Right hindlimb (tissue), 1 donor: ENCODE measurements at regions not wholly inside any gene's neighbourhood (a gene's known extent, or its start where the extent isn't known, plus 50 kb on each side); places are given as distances from the start of the nearest gene placed in this dataset.
"Not testable (repeated sequence)": the region's sequence is repeated elsewhere in the genome, so short reads cannot be mapped to it uniquely, and the experiment has no call there.

ENCODE experiments used
- DNase-seq: peaks from one replicate; pipeline ENCODE4 v3.0.0-alpha.2; 2018

GRCh38 chr9:26664087-26664773, 228.4 kb downstream of the CAAP1 start:
- DNase-seq, result not testable (repeated sequence)

- no peak for DNase-seq
Measured at GRCh38 chr9:26662476-26662875, 230.1 kb downstream of the CAAP1 start.

- no peak for DNase-seq
Measured at GRCh38 chr9:26658476-26658875, 234.1 kb downstream of the CAAP1 start.

- no peak for DNase-seq
Measured at GRCh38 chr9:26657958-26658357, 234.6 kb downstream of the CAAP1 start.

GRCh38 chr9:26656003-26656870, 236.4 kb downstream of the CAAP1 start:
- peak; percentile 44 for DNase-seq

GRCh38 chr9:26655166-26655565, 237.4 kb downstream of the CAAP1 start:
- DNase-seq, result no peak

GRCh38 chr9:26650325-26650724, 242.3 kb downstream of the CAAP1 start:
- DNase-seq, result no peak

- DNase-seq, result no peak
Measured at GRCh38 chr9:26643826-26644225, 248.8 kb downstream of the CAAP1 start.

- no peak for DNase-seq
Measured at GRCh38 chr9:26639761-26640160, 252.8 kb downstream of the CAAP1 start.

GRCh38 chr9:26637101-26637500, 255.5 kb downstream of the CAAP1 start:
- DNase-seq, result no peak

GRCh38 chr9:26613851-26614350, 278.7 kb downstream of the CAAP1 start:
- DNase-seq, result not testable (repeated sequence)

GRCh38 chr9:26612211-26612610, 280.4 kb downstream of the CAAP1 start:
- DNase-seq, result no peak

- DNase-seq, result no peak
Measured at GRCh38 chr9:26606756-26607155, 285.8 kb downstream of the CAAP1 start.

- no peak for DNase-seq
Measured at GRCh38 chr9:26605367-26605766, 287.2 kb downstream of the CAAP1 start.

- no peak for DNase-seq
Measured at GRCh38 chr9:26604076-26604662, 288.4 kb downstream of the CAAP1 start.

- DNase-seq, result no peak
Measured at GRCh38 chr9:26603617-26604016, 289.0 kb downstream of the CAAP1 start.

GRCh38 chr9:26597542-26598149, 295.0 kb downstream of the CAAP1 start:
- no peak for DNase-seq

- DNase-seq, result no peak
Measured at GRCh38 chr9:26579056-26579455, 313.5 kb downstream of the CAAP1 start.

- no peak for DNase-seq
Measured at GRCh38 chr9:26574898-26575440, 317.6 kb downstream of the CAAP1 start.

- DNase-seq, result no peak
Measured at GRCh38 chr9:26574256-26574655, 318.3 kb downstream of the CAAP1 start.

GRCh38 chr9:26567976-26568375, 324.6 kb downstream of the CAAP1 start:
- no peak for DNase-seq

- no peak for DNase-seq
Measured at GRCh38 chr9:26566141-26566540, 326.5 kb downstream of the CAAP1 start.

GRCh38 chr9:26565118-26565517, 327.5 kb downstream of the CAAP1 start:
- no peak for DNase-seq
